ENCODE measurements at regions not wholly inside any gene's neighbourhood (a gene's known extent, or its start where the extent isn't known, plus 50 kb on each side); places are given as distances from the start of the nearest gene placed in this dataset.

DNA sequence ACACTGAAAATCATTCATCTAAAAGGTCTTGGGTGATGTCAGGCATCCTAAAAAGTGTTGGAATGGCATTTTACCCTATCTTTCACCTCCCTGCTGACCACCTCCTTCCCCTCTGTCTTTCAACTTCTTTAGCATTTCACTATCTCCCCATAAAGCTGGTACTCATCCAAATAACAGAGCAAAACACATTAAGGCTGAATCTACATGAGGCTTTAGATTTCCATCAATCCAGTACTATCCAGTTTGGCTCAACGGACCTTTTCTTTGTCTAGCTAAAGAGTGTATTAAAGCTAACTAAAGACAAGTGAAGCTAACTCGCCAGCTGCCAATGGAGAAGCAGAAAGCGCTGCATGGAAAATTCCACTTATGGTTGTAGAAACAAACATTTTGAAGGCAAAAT is 122.5 kb upstream of the NCKAP5 start:
- Histone ChIP-seq H4K20me1 (ENCODE audit: insufficient read depth) (no peaks in the 10 kb centered on the region), H3K27ac (ENCODE audit: low read depth in 2 of 2, low read length in 1 of 2) (no peak overlapping the region), H2AFZ (ENCODE audit: low read depth) (no peak overlapping the region), H3K4me1 (ENCODE audit: control insufficient read depth in 1 of 2, insufficient read depth in 2 of 2, low read depth in 1 of 2, low read length in 1 of 2) (no peaks in the 10 kb centered on the region), H3K36me3 (replicated peaks in 1 of 2; ENCODE audit: control insufficient read depth in 1 of 2, insufficient read depth in 2 of 2, low read length in 1 of 2) (no peaks in the 10 kb centered on the region), H3K9me2 (no peaks in the 10 kb centered on the region), H3K4me3 (ENCODE audit: low read depth in 2 of 2, low read length in 1 of 2) (no peak overlapping the region), H3K9ac (no peak overlapping the region), H3K9me3 (peaks cover 10% of the 10 kb centered on the region), H3F3A (replicated peaks; ENCODE audit: insufficient read depth) (no peaks in the 10 kb centered on the region), H3K4me2 (no peak overlapping the region), H3K79me2 (ENCODE audit: insufficient read depth) (no peaks in the 10 kb centered on the region), H3K27me3 (ENCODE audit: insufficient read depth) (no peaks in the 10 kb centered on the region)
- no peak for DNase-seq
- TF ChIP-seq, protein P1, sequence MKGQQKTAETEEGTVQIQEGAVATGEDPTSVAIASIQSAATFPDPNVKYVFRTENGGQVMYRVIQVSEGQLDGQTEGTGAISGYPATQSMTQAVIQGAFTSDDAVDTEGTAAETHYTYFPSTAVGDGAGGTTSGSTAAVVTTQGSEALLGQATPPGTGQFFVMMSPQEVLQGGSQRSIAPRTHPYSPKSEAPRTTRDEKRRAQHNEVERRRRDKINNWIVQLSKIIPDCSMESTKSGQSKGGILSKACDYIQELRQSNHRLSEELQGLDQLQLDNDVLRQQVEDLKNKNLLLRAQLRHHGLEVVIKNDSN (IDR thresholded peaks at IDR 0.05; ENCODE audit: borderline replicate concordance, low read depth), result no peak
- no peak for TF ChIP-seq CHD2 (IDR thresholded peaks at IDR 0.05; ENCODE audit: low read length, partially characterized antibody)
- no peak for TF ChIP-seq SMC3 (IDR thresholded peaks at IDR 0.05; ENCODE audit: low read depth, low read length)
- TF ChIP-seq, protein P2, sequence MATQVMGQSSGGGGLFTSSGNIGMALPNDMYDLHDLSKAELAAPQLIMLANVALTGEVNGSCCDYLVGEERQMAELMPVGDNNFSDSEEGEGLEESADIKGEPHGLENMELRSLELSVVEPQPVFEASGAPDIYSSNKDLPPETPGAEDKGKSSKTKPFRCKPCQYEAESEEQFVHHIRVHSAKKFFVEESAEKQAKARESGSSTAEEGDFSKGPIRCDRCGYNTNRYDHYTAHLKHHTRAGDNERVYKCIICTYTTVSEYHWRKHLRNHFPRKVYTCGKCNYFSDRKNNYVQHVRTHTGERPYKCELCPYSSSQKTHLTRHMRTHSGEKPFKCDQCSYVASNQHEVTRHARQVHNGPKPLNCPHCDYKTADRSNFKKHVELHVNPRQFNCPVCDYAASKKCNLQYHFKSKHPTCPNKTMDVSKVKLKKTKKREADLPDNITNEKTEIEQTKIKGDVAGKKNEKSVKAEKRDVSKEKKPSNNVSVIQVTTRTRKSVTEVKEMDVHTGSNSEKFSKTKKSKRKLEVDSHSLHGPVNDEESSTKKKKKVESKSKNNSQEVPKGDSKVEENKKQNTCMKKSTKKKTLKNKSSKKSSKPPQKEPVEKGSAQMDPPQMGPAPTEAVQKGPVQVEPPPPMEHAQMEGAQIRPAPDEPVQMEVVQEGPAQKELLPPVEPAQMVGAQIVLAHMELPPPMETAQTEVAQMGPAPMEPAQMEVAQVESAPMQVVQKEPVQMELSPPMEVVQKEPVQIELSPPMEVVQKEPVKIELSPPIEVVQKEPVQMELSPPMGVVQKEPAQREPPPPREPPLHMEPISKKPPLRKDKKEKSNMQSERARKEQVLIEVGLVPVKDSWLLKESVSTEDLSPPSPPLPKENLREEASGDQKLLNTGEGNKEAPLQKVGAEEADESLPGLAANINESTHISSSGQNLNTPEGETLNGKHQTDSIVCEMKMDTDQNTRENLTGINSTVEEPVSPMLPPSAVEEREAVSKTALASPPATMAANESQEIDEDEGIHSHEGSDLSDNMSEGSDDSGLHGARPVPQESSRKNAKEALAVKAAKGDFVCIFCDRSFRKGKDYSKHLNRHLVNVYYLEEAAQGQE (IDR thresholded peaks at IDR 0.05; ENCODE audit: low read depth, low read length), result no peak
- TF ChIP-seq MEF2A (IDR thresholded peaks at IDR 0.05; ENCODE audit: borderline replicate concordance, low read depth), result no peak
- no peak for TF ChIP-seq RFX5 (IDR thresholded peaks at IDR 0.05; ENCODE audit: low read length)
- TF ChIP-seq, protein P3, sequence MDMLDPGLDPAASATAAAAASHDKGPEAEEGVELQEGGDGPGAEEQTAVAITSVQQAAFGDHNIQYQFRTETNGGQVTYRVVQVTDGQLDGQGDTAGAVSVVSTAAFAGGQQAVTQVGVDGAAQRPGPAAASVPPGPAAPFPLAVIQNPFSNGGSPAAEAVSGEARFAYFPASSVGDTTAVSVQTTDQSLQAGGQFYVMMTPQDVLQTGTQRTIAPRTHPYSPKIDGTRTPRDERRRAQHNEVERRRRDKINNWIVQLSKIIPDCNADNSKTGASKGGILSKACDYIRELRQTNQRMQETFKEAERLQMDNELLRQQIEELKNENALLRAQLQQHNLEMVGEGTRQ (IDR thresholded peaks at IDR 0.05; ENCODE audit: borderline replicate concordance, low read depth, low read length), result no peak
- ChIA-PET CTCF (interaction anchor here (2.3 kb wide), 1 partner anchor 20 kb away, joined by 12 read pairs; no protein-coding TSS in a partner anchor), POLR2A (no interaction called here)
- 49% methylated on average over 3 of the region's 3 CpGs for WGBS (ENCODE audit: low lambda C conversion rate)

DNA sequence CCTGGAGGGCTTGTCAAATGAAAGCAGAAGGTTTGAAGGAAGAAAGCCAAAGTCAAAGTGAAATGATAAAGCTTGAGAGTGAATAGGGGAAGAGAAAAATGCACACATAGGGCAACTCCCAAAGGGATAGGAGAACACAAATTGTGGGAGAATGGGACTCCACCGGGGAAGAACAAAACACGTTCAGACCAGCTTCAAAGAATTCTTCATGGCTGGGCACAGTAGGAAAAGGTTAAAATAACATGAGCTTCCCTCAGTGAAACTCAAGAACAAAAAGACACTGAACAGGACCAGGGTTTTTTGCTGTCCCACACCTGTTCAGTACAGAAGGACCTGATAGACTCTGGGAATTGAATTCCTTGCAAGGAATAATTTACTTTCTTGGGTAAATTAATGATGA is 123.1 kb upstream of the NCKAP5 start:
- WGBS (ENCODE audit: low lambda C conversion rate), result 48% methylated on average over 2 of the region's 2 CpGs
- no peak overlapping the region for H2AFZ ChIP-seq (ENCODE audit: low read depth)
- peaks cover 10% of the 10 kb centered on the region for H3K9me3 ChIP-seq
- H3K36me3 ChIP-seq (replicated peaks in 1 of 2; ENCODE audit: control insufficient read depth in 1 of 2, insufficient read depth in 2 of 2, low read length in 1 of 2), result no peaks in the 10 kb centered on the region
- H3K79me2 ChIP-seq (ENCODE audit: insufficient read depth), result no peaks in the 10 kb centered on the region
- no peak overlapping the region for H3K9ac ChIP-seq
- TF ChIP-seq, protein P3 (IDR thresholded peaks at IDR 0.05; ENCODE audit: borderline replicate concordance, low read depth, low read length), result no peak
- TF ChIP-seq MEF2A (IDR thresholded peaks at IDR 0.05; ENCODE audit: borderline replicate concordance, low read depth) (no peak), ELF1 (IDR thresholded peaks at IDR 0.05) (no peak), GATA2 (CRISPR knock-in tag; IDR thresholded peaks at IDR 0.05) (no peak), POLR2AphosphoS5 (IDR thresholded peaks at IDR 0.05; ENCODE audit: low read depth, low read length) (no peak)
- TF ChIP-seq, protein P1 (IDR thresholded peaks at IDR 0.05; ENCODE audit: borderline replicate concordance, low read depth), result no peak
- TF ChIP-seq, protein P4, sequence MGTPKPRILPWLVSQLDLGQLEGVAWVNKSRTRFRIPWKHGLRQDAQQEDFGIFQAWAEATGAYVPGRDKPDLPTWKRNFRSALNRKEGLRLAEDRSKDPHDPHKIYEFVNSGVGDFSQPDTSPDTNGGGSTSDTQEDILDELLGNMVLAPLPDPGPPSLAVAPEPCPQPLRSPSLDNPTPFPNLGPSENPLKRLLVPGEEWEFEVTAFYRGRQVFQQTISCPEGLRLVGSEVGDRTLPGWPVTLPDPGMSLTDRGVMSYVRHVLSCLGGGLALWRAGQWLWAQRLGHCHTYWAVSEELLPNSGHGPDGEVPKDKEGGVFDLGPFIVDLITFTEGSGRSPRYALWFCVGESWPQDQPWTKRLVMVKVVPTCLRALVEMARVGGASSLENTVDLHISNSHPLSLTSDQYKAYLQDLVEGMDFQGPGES (IDR thresholded peaks at IDR 0.05; ENCODE audit: low read depth, low read length), result no peak
- TF ChIP-seq, protein P5, sequence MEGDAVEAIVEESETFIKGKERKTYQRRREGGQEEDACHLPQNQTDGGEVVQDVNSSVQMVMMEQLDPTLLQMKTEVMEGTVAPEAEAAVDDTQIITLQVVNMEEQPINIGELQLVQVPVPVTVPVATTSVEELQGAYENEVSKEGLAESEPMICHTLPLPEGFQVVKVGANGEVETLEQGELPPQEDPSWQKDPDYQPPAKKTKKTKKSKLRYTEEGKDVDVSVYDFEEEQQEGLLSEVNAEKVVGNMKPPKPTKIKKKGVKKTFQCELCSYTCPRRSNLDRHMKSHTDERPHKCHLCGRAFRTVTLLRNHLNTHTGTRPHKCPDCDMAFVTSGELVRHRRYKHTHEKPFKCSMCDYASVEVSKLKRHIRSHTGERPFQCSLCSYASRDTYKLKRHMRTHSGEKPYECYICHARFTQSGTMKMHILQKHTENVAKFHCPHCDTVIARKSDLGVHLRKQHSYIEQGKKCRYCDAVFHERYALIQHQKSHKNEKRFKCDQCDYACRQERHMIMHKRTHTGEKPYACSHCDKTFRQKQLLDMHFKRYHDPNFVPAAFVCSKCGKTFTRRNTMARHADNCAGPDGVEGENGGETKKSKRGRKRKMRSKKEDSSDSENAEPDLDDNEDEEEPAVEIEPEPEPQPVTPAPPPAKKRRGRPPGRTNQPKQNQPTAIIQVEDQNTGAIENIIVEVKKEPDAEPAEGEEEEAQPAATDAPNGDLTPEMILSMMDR (IDR thresholded peaks at IDR 0.05), result no peak
- TF ChIP-seq, protein P6, sequence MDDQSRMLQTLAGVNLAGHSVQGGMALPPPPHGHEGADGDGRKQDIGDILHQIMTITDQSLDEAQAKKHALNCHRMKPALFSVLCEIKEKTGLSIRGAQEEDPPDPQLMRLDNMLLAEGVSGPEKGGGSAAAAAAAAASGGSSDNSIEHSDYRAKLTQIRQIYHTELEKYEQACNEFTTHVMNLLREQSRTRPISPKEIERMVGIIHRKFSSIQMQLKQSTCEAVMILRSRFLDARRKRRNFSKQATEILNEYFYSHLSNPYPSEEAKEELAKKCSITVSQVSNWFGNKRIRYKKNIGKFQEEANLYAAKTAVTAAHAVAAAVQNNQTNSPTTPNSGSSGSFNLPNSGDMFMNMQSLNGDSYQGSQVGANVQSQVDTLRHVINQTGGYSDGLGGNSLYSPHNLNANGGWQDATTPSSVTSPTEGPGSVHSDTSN (IDR thresholded peaks at IDR 0.05), result no peak
- H3K27ac ChIP-seq (ENCODE audit: low read depth in 2 of 2, low read length in 1 of 2), result no peak overlapping the region
- H3K9me2 ChIP-seq, result no peaks in the 10 kb centered on the region
- no peak overlapping the region for H3K4me3 ChIP-seq (ENCODE audit: low read depth in 2 of 2, low read length in 1 of 2)
- ChIA-PET CTCF (interaction anchor here (0.5 to 2.3 kb wide), 2 partner anchors 20 to 1229 kb away, joined by 3 to 12 read pairs; no protein-coding TSS in a partner anchor), POLR2A (no interaction called here)
- H3K4me1 ChIP-seq (ENCODE audit: control insufficient read depth in 1 of 2, insufficient read depth in 2 of 2, low read depth in 1 of 2, low read length in 1 of 2), result no peaks in the 10 kb centered on the region
- H3K4me2 ChIP-seq, result no peak overlapping the region
- H3K27me3 ChIP-seq (ENCODE audit: insufficient read depth), result no peaks in the 10 kb centered on the region
- no peak for DNase-seq
- no peaks in the 10 kb centered on the region for H3F3A ChIP-seq (replicated peaks; ENCODE audit: insufficient read depth)
- H4K20me1 ChIP-seq (ENCODE audit: insufficient read depth), result no peaks in the 10 kb centered on the region
